ENCODE measurements at regions not wholly inside any gene's neighbourhood (a gene's known extent, or its start where the extent isn't known, plus 50 kb on each side); places are given as distances from the start of the nearest gene placed in this dataset.

GRCh38 chr13:73943965-73944233, 190.3 kb downstream of the KLF12 start:
- no peak overlapping the region for H3K9ac ChIP-seq
- no peaks in the 10 kb centered on the region for H3K4me1 ChIP-seq
- no peak for TF ChIP-seq CTCF (IDR thresholded peaks at IDR 0.05)
- H3K9me3 ChIP-seq (ENCODE audit: control insufficient read depth, low read length): no peaks in the 10 kb centered on the region
- H3K27ac ChIP-seq: no peak overlapping the region
- no peak overlapping the region for H2AFZ ChIP-seq
- H3K79me2 ChIP-seq: no peaks in the 10 kb centered on the region
- H3K36me3 ChIP-seq (ENCODE audit: control insufficient read depth, insufficient read depth, low read length): no peaks in the 10 kb centered on the region
- no peak overlapping the region for H3K4me2 ChIP-seq (ENCODE audit: low read length)
- no peaks in the 10 kb centered on the region for H3K27me3 ChIP-seq (ENCODE audit: control insufficient read depth, insufficient read depth, low read length)
- H3K4me3 ChIP-seq (ENCODE audit: low read depth, low read length): no peak overlapping the region

GRCh38 chr13:73943137-73943964, 190.9 kb downstream of the KLF12 start:
- no peak overlapping the region for H3K4me2 ChIP-seq (ENCODE audit: low read length)
- TF ChIP-seq CTCF (IDR thresholded peaks at IDR 0.05): no peak
- no peaks in the 10 kb centered on the region for H3K27me3 ChIP-seq (ENCODE audit: control insufficient read depth, insufficient read depth, low read length)
- no peaks in the 10 kb centered on the region for H3K79me2 ChIP-seq
- no peaks in the 10 kb centered on the region for H3K4me1 ChIP-seq
- H3K9me3 ChIP-seq (ENCODE audit: control insufficient read depth, low read length): no peaks in the 10 kb centered on the region
- no peak overlapping the region for H3K9ac ChIP-seq
- no peak overlapping the region for H3K27ac ChIP-seq
- no peaks in the 10 kb centered on the region for H3K36me3 ChIP-seq (ENCODE audit: control insufficient read depth, insufficient read depth, low read length)
- H2AFZ ChIP-seq: no peak overlapping the region
- H3K4me3 ChIP-seq (ENCODE audit: low read depth, low read length): no peak overlapping the region

- no peaks in the 10 kb centered on the region for H3K4me1 ChIP-seq
- TF ChIP-seq CTCF (IDR thresholded peaks at IDR 0.05): no peak
- H3K9me3 ChIP-seq (ENCODE audit: control insufficient read depth, low read length): no peaks in the 10 kb centered on the region
- H3K4me3 ChIP-seq (ENCODE audit: low read depth, low read length): no peak overlapping the region
- H3K36me3 ChIP-seq (ENCODE audit: control insufficient read depth, insufficient read depth, low read length): no peaks in the 10 kb centered on the region
- H3K79me2 ChIP-seq: no peaks in the 10 kb centered on the region
- H3K27ac ChIP-seq: no peak overlapping the region
- no peak overlapping the region for H3K4me2 ChIP-seq (ENCODE audit: low read length)
- no peaks in the 10 kb centered on the region for H3K27me3 ChIP-seq (ENCODE audit: control insufficient read depth, insufficient read depth, low read length)
- H2AFZ ChIP-seq: no peak overlapping the region
- no peak overlapping the region for H3K9ac ChIP-seq
These were observed 192.5 kb downstream of the KLF12 start for GRCh38 chr13:73941752-73942151.

- no peak overlapping the region for H3K9ac ChIP-seq
- H3K27ac ChIP-seq: no peak overlapping the region
- no peak overlapping the region for H3K4me3 ChIP-seq (ENCODE audit: low read depth, low read length)
- H3K4me1 ChIP-seq: no peaks in the 10 kb centered on the region
- no peak overlapping the region for H3K4me2 ChIP-seq (ENCODE audit: low read length)
- H3K79me2 ChIP-seq: no peaks in the 10 kb centered on the region
- no peaks in the 10 kb centered on the region for H3K36me3 ChIP-seq (ENCODE audit: control insufficient read depth, insufficient read depth, low read length)
- no peaks in the 10 kb centered on the region for H3K9me3 ChIP-seq (ENCODE audit: control insufficient read depth, low read length)
- no peaks in the 10 kb centered on the region for H3K27me3 ChIP-seq (ENCODE audit: control insufficient read depth, insufficient read depth, low read length)
- no peak for TF ChIP-seq CTCF (IDR thresholded peaks at IDR 0.05)
- H2AFZ ChIP-seq: no peak overlapping the region
These were observed 194.1 kb downstream of the KLF12 start for GRCh38 chr13:73940098-73940497.

GRCh38 chr13:73939603-73940002, 194.6 kb downstream of the KLF12 start:
- no peak overlapping the region for H3K9ac ChIP-seq
- no peaks in the 10 kb centered on the region for H3K36me3 ChIP-seq (ENCODE audit: control insufficient read depth, insufficient read depth, low read length)
- no peak overlapping the region for H3K27ac ChIP-seq
- no peak for TF ChIP-seq CTCF (IDR thresholded peaks at IDR 0.05)
- no peaks in the 10 kb centered on the region for H3K4me1 ChIP-seq
- H2AFZ ChIP-seq: no peak overlapping the region
- H3K27me3 ChIP-seq (ENCODE audit: control insufficient read depth, insufficient read depth, low read length): no peaks in the 10 kb centered on the region
- no peaks in the 10 kb centered on the region for H3K9me3 ChIP-seq (ENCODE audit: control insufficient read depth, low read length)
- H3K79me2 ChIP-seq: no peaks in the 10 kb centered on the region
- no peak overlapping the region for H3K4me2 ChIP-seq (ENCODE audit: low read length)
- H3K4me3 ChIP-seq (ENCODE audit: low read depth, low read length): no peak overlapping the region
